IMR-90 (cell line): ENCODE measurements at regions not wholly inside any gene's neighbourhood (a gene's known extent, or its start where the extent isn't known, plus 50 kb on each side); places are given as distances from the start of the nearest gene placed in this dataset.

Source experiments
- ATAC-seq: fragments of 200-7000 bp; cut with Tn5 transposase; 2 replicates; pipeline ENCODE4 v1.9.1; 2020; ENCODE audit warnings: low read depth, mild to moderate bottlenecking, moderate library complexity
- BruUV-seq: library from RNA; stranded (reverse); fragments of 400-500 nt; replicated peaks from 2 replicates; lab custom pipeline; 2021; lab: Mats Ljungman, UMichigan
- CTCF ChIA-PET: fragments of 300-600 bp; formaldehyde crosslinking; extraction: SDS; loops from one replicate; lab custom pipeline; 2021; ENCODE audit warnings: antibody characterized with exemption; lab: Yijun Ruan, JAX
- POLR2A ChIA-PET: fragments of 300-600 bp; sonication (Branson Sonifier 250); formaldehyde crosslinking; loops from one replicate; lab custom pipeline; 2022; ENCODE audit warnings: antibody characterized with exemption; ENCODE audit not compliant: unreplicated experiment; lab: Charles Lee
- DNase-seq: peaks from one replicate; pipeline ENCODE4 v3.0.0; 2013
- H2AFZ ChIP-seq: replicated peaks from 2 replicates; pipeline ENCODE3; 2013; ENCODE audit warnings: low read length, mild to moderate bottlenecking; ENCODE audit not compliant: poor library complexity
- H2AK5ac ChIP-seq: 2 replicates; pipeline ENCODE4 v1.6.1; 2013; ENCODE audit warnings: low read depth, low read length, inconsistent platforms
- H2AK9ac ChIP-seq: replicated peaks from 2 replicates; pipeline ENCODE3; 2013; ENCODE audit warnings: mild to moderate bottlenecking, low read depth, low read length, moderate library complexity; ENCODE audit not compliant: poor library complexity
- H2BK120ac ChIP-seq: 2 replicates; pipeline ENCODE4 v1.6.1; 2013; ENCODE audit warnings: low read depth, low read length, inconsistent platforms
- H2BK15ac ChIP-seq: 3 replicates; pipeline ENCODE4 v1.6.1; 2013; ENCODE audit warnings: low read depth, low read length, inconsistent platforms
- H2BK20ac ChIP-seq: 2 replicates; pipeline ENCODE4 v1.6.1; 2013; ENCODE audit warnings: low read depth, mild to moderate bottlenecking, inconsistent platforms, low read length, moderate library complexity
- H2BK5ac ChIP-seq: 2 replicates; pipeline ENCODE4 v1.6.1; 2013; ENCODE audit warnings: mild to moderate bottlenecking, low read depth, low read length, inconsistent platforms; ENCODE audit not compliant: poor library complexity, severe bottlenecking
- H3K14ac ChIP-seq: replicated peaks from 2 replicates; pipeline ENCODE4 v1.6.1; 2013; ENCODE audit warnings: low read depth, low read length, inconsistent platforms
- H3K18ac ChIP-seq: 2 replicates; pipeline ENCODE4 v1.6.1; 2013; ENCODE audit warnings: low read depth, low read length, control low read depth
- H3K23ac ChIP-seq: 2 replicates; pipeline ENCODE4 v1.6.1; 2013; ENCODE audit warnings: low read depth, low read length, inconsistent platforms
- H3K27ac ChIP-seq: 2 replicates; pipeline ENCODE4 v1.5.1; 2013; ENCODE audit warnings: mild to moderate bottlenecking, control low read depth, low read length; ENCODE audit not compliant: insufficient read depth
- H3K27me3 ChIP-seq: 2 replicates; pipeline ENCODE4 v1.6.1; 2013; ENCODE audit warnings: low read length; ENCODE audit not compliant: control insufficient read depth, insufficient read depth
- H3K36me3 ChIP-seq: 2 replicates; pipeline ENCODE4 v1.6.1; 2013; ENCODE audit warnings: low read length, mixed read lengths; ENCODE audit not compliant: control insufficient read depth, insufficient read depth
- H3K4ac ChIP-seq: 2 replicates; pipeline ENCODE4 v1.6.1; 2013; ENCODE audit warnings: low read depth, low read length, inconsistent platforms
- H3K4me1 ChIP-seq: 2 replicates; pipeline ENCODE4 v1.6.1; 2013; ENCODE audit warnings: low read length, mixed read lengths; ENCODE audit not compliant: control insufficient read depth, insufficient read depth
- H3K4me2 ChIP-seq: 2 replicates; pipeline ENCODE4 v1.6.1; 2013; ENCODE audit warnings: low read depth, mild to moderate bottlenecking, control low read depth, low read length, moderate library complexity
- H3K4me3 ChIP-seq: 2 replicates; pipeline ENCODE4 v1.5.1; 2013; ENCODE audit warnings: low read depth, mild to moderate bottlenecking, control low read depth, low read length, moderate library complexity; ENCODE audit not compliant: insufficient read depth
- H3K56ac ChIP-seq: 2 replicates; pipeline ENCODE4 v1.6.1; 2013; ENCODE audit warnings: low read length, inconsistent platforms; ENCODE audit not compliant: insufficient read depth; ENCODE audit errors: extremely low read depth
- H3K79me1 ChIP-seq, 2 experiments: 2 replicates each; pipeline ENCODE4 v1.6.1; 2013; ENCODE audit warnings: low read length in 2 of 2, inconsistent platforms in 1 of 2, low read depth in 1 of 2
- H3K9ac ChIP-seq: 2 replicates; pipeline ENCODE4 v1.6.1; 2013; ENCODE audit warnings: low read depth, low read length, control low read depth
- H3K9me1 ChIP-seq: 2 replicates; pipeline ENCODE4 v1.6.1; 2013; ENCODE audit warnings: low read length, inconsistent platforms; ENCODE audit not compliant: insufficient read depth
- H3K9me3 ChIP-seq: 2 replicates; pipeline ENCODE4 v1.6.1; 2013; ENCODE audit warnings: low read length; ENCODE audit not compliant: control insufficient read depth, insufficient read depth
- H4K20me1 ChIP-seq: 2 replicates; pipeline ENCODE4 v1.6.1; 2013; ENCODE audit warnings: low read length, inconsistent platforms; ENCODE audit not compliant: insufficient read depth
- H4K5ac ChIP-seq: 2 replicates; pipeline ENCODE4 v1.6.1; 2013; ENCODE audit warnings: mild to moderate bottlenecking, low read depth, low read length, control low read depth
- H4K8ac ChIP-seq, 2 experiments: 2 replicates each; pipeline ENCODE4 v1.6.1; 2013; ENCODE audit warnings: low read depth in 2 of 2, low read length in 2 of 2, control low read depth in 1 of 2, inconsistent platforms in 1 of 2
- H4K91ac ChIP-seq: 2 replicates; pipeline ENCODE4 v1.6.1; 2013; ENCODE audit warnings: low read depth, low read length, inconsistent platforms; ENCODE audit not compliant: insufficient read depth
- BHLHE40 ChIP-seq: fragments of 150-350 bp; IDR thresholded peaks from 2 replicates; pipeline ENCODE4 v1.6.1; 2016; ENCODE audit warnings: mild to moderate bottlenecking, low read depth, low read length
- CEBPB ChIP-seq: IDR thresholded peaks from 2 replicates; pipeline ENCODE4 v1.6.1; 2012; ENCODE audit warnings: low read depth, low read length, improper control_type of control experiment
- CHD1 ChIP-seq: IDR thresholded peaks from 2 replicates; pipeline ENCODE4 v1.6.1; 2012; ENCODE audit warnings: low read depth, low read length, improper control_type of control experiment
- CTCF ChIP-seq: conservative IDR thresholded peaks from 2 replicates; pipeline ENCODE4 v1.5.1; 2012; ENCODE audit warnings: mild to moderate bottlenecking, low read depth, low read length, improper control_type of control experiment
- ELK1 ChIP-seq: fragments of 150-350 bp; IDR thresholded peaks from 2 replicates; pipeline ENCODE4 v1.6.1; 2016; ENCODE audit warnings: low read depth, mild to moderate bottlenecking, low read length, moderate library complexity, borderline replicate concordance
- FOS ChIP-seq: fragments of 150-350 bp; IDR thresholded peaks from 2 replicates; pipeline ENCODE4 v1.6.1; 2016; ENCODE audit warnings: low read depth, low read length
- MAFK ChIP-seq: IDR thresholded peaks from 2 replicates; pipeline ENCODE4 v1.6.1; 2012; ENCODE audit warnings: low read depth, low read length, improper control_type of control experiment
- MAZ ChIP-seq: IDR thresholded peaks from 2 replicates; pipeline ENCODE4 v1.6.1; 2012; ENCODE audit warnings: low read depth, mild to moderate bottlenecking, low read length, improper control_type of control experiment, moderate library complexity, borderline replicate concordance
- MXI1 ChIP-seq: IDR thresholded peaks from 2 replicates; pipeline ENCODE4 v1.6.1; 2012; ENCODE audit warnings: low read depth, mild to moderate bottlenecking, low read length, moderate library complexity, borderline replicate concordance
- NFE2L2 ChIP-seq: fragments of 150-350 bp; IDR thresholded peaks from 2 replicates; pipeline ENCODE4 v1.6.1; 2016; ENCODE audit warnings: low read depth, mild to moderate bottlenecking, low read length
- POLR2A ChIP-seq: IDR thresholded peaks from 2 replicates; pipeline ENCODE4 v1.6.1; 2012; ENCODE audit warnings: mild to moderate bottlenecking, low read depth, low read length
- RAD21 ChIP-seq: IDR thresholded peaks from 2 replicates; pipeline ENCODE4 v1.6.1; 2012; ENCODE audit warnings: low read length, improper control_type of control experiment
- RCOR1 ChIP-seq: IDR thresholded peaks from 2 replicates; pipeline ENCODE4 v1.6.1; 2012; ENCODE audit warnings: mild to moderate bottlenecking, low read length, improper control_type of control experiment; ENCODE audit not compliant: insufficient replicate concordance
- RFX5 ChIP-seq: IDR thresholded peaks from 2 replicates; pipeline ENCODE4 v1.8.0; 2012; ENCODE audit warnings: low read depth, mild to moderate bottlenecking, low read length, moderate library complexity
- SMC3 ChIP-seq: fragments of 150-350 bp; IDR thresholded peaks from 2 replicates; pipeline ENCODE4 v1.6.1; 2016; ENCODE audit warnings: low read depth, mild to moderate bottlenecking, antibody characterized with exemption, low read length, moderate library complexity
- USF2 ChIP-seq: fragments of 150-350 bp; IDR thresholded peaks from 2 replicates; pipeline ENCODE4 v1.6.1; 2017; ENCODE audit warnings: mild to moderate bottlenecking, antibody characterized with exemption, low read length, low read depth
- WGBS, 2 experiments: methylation state at CpG; one replicate each; pipeline versions ENCODE4 v1.1.5 to v1.1.7; 2013; ENCODE audit warnings: missing lambda C conversion rate in 2 of 2; ENCODE audit not compliant: insufficient read length in 1 of 2; ENCODE audit errors: extremely low coverage in 2 of 2; 5-methylcytosine and 5-hydroxymethylcytosine counted together
- dilution Hi-C: fragments of 300-500 bp; cut with HindIII; formaldehyde crosslinking; loops from one replicate; pipeline ENCODE4 v1.14.3; 2018; ENCODE audit warnings: low sequenced_read_pairs; ENCODE audit not compliant: unreplicated experiment
- in situ Hi-C: fragments of 300-500 bp; cut with MboI; formaldehyde crosslinking; loops from 3 replicates; pipeline ENCODE4 v1.14.3; 2019; ENCODE audit warnings: low sequenced_read_pairs, inconsistent platforms, mixed read lengths
- intact Hi-C: fragments of 100-400 bp; cut with micrococcal nuclease; formaldehyde crosslinking; loops from 2 replicates; pipeline ENCODE4 v1.10.0; 2022

- no peak for ATAC-seq
- H3K56ac ChIP-seq, result peak overlapping the region; percentile 26; the same call in 1 of the 2 replicates
- H3K36me3 ChIP-seq, result no peaks in the 10 kb centered on the region
- peaks cover 3% of the 10 kb centered on the region for H3K9me3 ChIP-seq
- dilution Hi-C loops (no loop called here), in situ Hi-C loops (no loop called here), intact Hi-C loops (no loop called here)
- peaks cover 8 to 14% of the 10 kb centered on the region in 2 experiments; a peak in 2 of 4 replicates for H3K79me1 ChIP-seq
- no peak overlapping the region; the same call in 1 of the 2 replicates for H4K91ac ChIP-seq
- peak overlapping the region; percentile 90 for H2BK5ac ChIP-seq
- peak overlapping the region; percentile 55 for H3K27ac ChIP-seq
- no peaks in the 10 kb centered on the region for H3K27me3 ChIP-seq
- TF ChIP-seq SMC3 (no peak), ELK1 (no peak), MAZ (no peak), BHLHE40 (no peak), CHD1 (no peak), MAFK (no peak), CEBPB (no peak), RCOR1 (no peak), RFX5 (no peak), CTCF (no peak), FOS (no peak), POLR2A (no peak), USF2 (no peak), MXI1 (no peak), NFE2L2 (no peak), RAD21 (no peak)
- H4K20me1 ChIP-seq, result no peaks in the 10 kb centered on the region
- peak overlapping the region; percentile 27; the same call in 1 of the 2 replicates for H2BK20ac ChIP-seq
- BruUV-seq, result no TSS peak
- peak overlapping the region; percentile 48; the same call in 1 of the 2 replicates for H3K14ac ChIP-seq
- peak overlapping the region; percentile 45; the same call in 1 of the 2 replicates for H4K5ac ChIP-seq
- H3K9me1 ChIP-seq, result no peaks in the 10 kb centered on the region
- peaks cover 9% of the 10 kb centered on the region; the same call in 1 of the 2 replicates for H3K4me1 ChIP-seq
- no peak for DNase-seq
- peak overlapping the region; percentile 60 for H2BK120ac ChIP-seq
- H3K18ac ChIP-seq, result peak overlapping the region; percentile 48; the same call in 1 of the 2 replicates
- H2AK5ac ChIP-seq, result no peak overlapping the region
- H2BK15ac ChIP-seq, result peak overlapping the region; percentile 57; the same call in 1 of the 3 replicates
- CTCF ChIA-PET, result interaction anchor here (1.4 kb wide), 1 partner anchor 10 kb away, joined by 4 read pairs; no protein-coding TSS in a partner anchor
- H3K9ac ChIP-seq, result no peak overlapping the region
- POLR2A ChIA-PET, result no interaction called here
- H3K4me2 ChIP-seq, result peak overlapping the region; percentile 62; the same call in 1 of the 2 replicates
- no CpG with 5 or more reads among the region's 4 CpGs for WGBS, 2 experiments
- H3K4ac ChIP-seq, result peak overlapping the region; percentile 59
- peak overlapping the region; percentile 17; the same call in 1 of the 2 replicates for H3K4me3 ChIP-seq
- peak overlapping the region; percentile 3 to 81; a peak in 3 of 4 replicates for H4K8ac ChIP-seq
- H3K23ac ChIP-seq, result no peak overlapping the region
- H2AK9ac ChIP-seq, result no peak overlapping the region
- H2AFZ ChIP-seq, result no peak overlapping the region
Observed at GRCh38 chr7:116327135-116327534, 116.8 kb downstream of the TES start.
